Liver (tissue), 7 donors: ENCODE measurements at regions not wholly inside any gene's neighbourhood (a gene's known extent, or its start where the extent isn't known, plus 50 kb on each side); places are given as distances from the start of the nearest gene placed in this dataset.

Source experiments
- DNase-seq: peaks from one replicate; pipeline ENCODE4 v3.0.0-alpha.2; 2017; ENCODE audit warnings: low spot score
- H3K27ac ChIP-seq, 2 donors: one replicate each; pipeline ENCODE4 v1.7.0; 2013; ENCODE audit warnings: inconsistent platforms in 2 of 2, low read length in 2 of 2, control low read depth in 1 of 2, low read depth in 1 of 2, mild to moderate bottlenecking in 1 of 2
- H3K27me3 ChIP-seq, 4 donors: one replicate each; pipeline versions ENCODE4 v1.6.1 to v1.7.0; 2013; ENCODE audit warnings: low read length in 3 of 4, inconsistent platforms in 1 of 4, mild to moderate bottlenecking in 1 of 4, moderate library complexity in 1 of 4; ENCODE audit not compliant: control insufficient read depth in 4 of 4, insufficient read depth in 4 of 4
- H3K36me3 ChIP-seq, 4 donors: one replicate each; pipeline versions ENCODE4 v1.6.1 to v1.7.0; 2013; ENCODE audit warnings: low read length in 3 of 4, mild to moderate bottlenecking in 3 of 4, low read depth in 1 of 4, moderate library complexity in 1 of 4; ENCODE audit not compliant: control insufficient read depth in 4 of 4, insufficient read depth in 3 of 4
- H3K4me1 ChIP-seq, 4 donors: one replicate each; pipeline versions ENCODE4 v1.6.1 to v1.7.0; 2013; ENCODE audit warnings: low read length in 3 of 4, mild to moderate bottlenecking in 3 of 4, moderate library complexity in 1 of 4; ENCODE audit not compliant: control insufficient read depth in 4 of 4, insufficient read depth in 4 of 4
- H3K4me3 ChIP-seq, 3 donors: one replicate each; pipeline versions ENCODE4 v1.6.1 to v1.7.0; 2013; ENCODE audit warnings: low read length in 3 of 3, control low read depth in 1 of 3, low read depth in 1 of 3, mild to moderate bottlenecking in 1 of 3
- H3K9ac ChIP-seq, 2 donors: one replicate each; pipeline ENCODE4 v1.7.0; 2013; ENCODE audit warnings: low read length in 2 of 2, mild to moderate bottlenecking in 2 of 2, moderate library complexity in 2 of 2, control low read depth in 1 of 2, low read depth in 1 of 2
- H3K9me3 ChIP-seq, 4 donors: one replicate each; pipeline versions ENCODE4 v1.6.1 to v1.7.0; 2013; ENCODE audit warnings: low read length in 3 of 4; ENCODE audit not compliant: control insufficient read depth in 4 of 4
- EGR1 ChIP-seq, 2 donors: IDR thresholded peaks; 2 replicates each; pipeline ENCODE4 v1.6.1; 2016 to 2018; ENCODE audit warnings: antibody characterized with exemption in 2 of 2, low read depth in 2 of 2
- HNF4A ChIP-seq, 2 donors: conservative IDR thresholded peaks; 2 replicates each; pipeline ENCODE4 v1.6.1; 2016; ENCODE audit warnings: antibody characterized with exemption in 2 of 2, mild to moderate bottlenecking in 2 of 2
- WGBS: extraction: QIAGEN DNeasy Blood & Tissue Kit; methylation state at CpG from one replicate; pipeline ENCODE4 v1.1.7; 2013; 5-methylcytosine and 5-hydroxymethylcytosine counted together
- donor health status: healthy.
- donor health status: healthy.
- donor health status: healthy.
- donor health status: healthy.

GRCh38 chr21:41557884-41558283 is 49.9 kb upstream of the TMPRSS2 start:
- WGBS: 69% methylated on average over 6 of the region's 6 CpGs
- no peaks in the 10 kb centered on the region for H3K27me3 ChIP-seq
- H3K27ac ChIP-seq: no peak overlapping the region

More at GRCh38 chr21:41557884-41558283, 49.9 kb upstream of the TMPRSS2 start:
- DNase-seq: no peak
- Histone ChIP-seq H3K9me3 (no peaks in the 10 kb centered on the region), H3K4me1 (peaks cover 0 to 10% (median 4%) of the 10 kb centered on the region in 4 donors), H3K36me3 (no peaks in the 10 kb centered on the region), H3K9ac (no peak overlapping the region), H3K4me3 (no peak overlapping the region)
- TF ChIP-seq HNF4A (conservative IDR thresholded peaks at IDR 0.05) (peak; percentile 41 to 50), EGR1 (IDR thresholded peaks at IDR 0.05; ENCODE audit: low read depth in 2 of 2) (no peak)
